Stimulated activated CD8-positive, alpha-beta memory T cell treated with anti-CD3 and anti-CD28 coated beads, Interleukin-15, amount 100 ng/mL, for 1 hour (primary cell): ENCODE measurements at regions not wholly inside any gene's neighbourhood (a gene's known extent, or its start where the extent isn't known, plus 50 kb on each side); places are given as distances from the start of the nearest gene placed in this dataset.
"Not testable (repeated sequence)": the region's sequence is repeated elsewhere in the genome, so short reads cannot be mapped to it uniquely, and the experiment has no call there.

Experiments used
- DNase-seq: peaks from one replicate; pipeline ENCODE4 v3.0.0-alpha.2; 2020; ENCODE audit warnings: low read depth

GRCh38 chr4:111404673-111405072 lies 740.6 kb upstream of the FAM241A start:
- no peak for DNase-seq

DNA sequence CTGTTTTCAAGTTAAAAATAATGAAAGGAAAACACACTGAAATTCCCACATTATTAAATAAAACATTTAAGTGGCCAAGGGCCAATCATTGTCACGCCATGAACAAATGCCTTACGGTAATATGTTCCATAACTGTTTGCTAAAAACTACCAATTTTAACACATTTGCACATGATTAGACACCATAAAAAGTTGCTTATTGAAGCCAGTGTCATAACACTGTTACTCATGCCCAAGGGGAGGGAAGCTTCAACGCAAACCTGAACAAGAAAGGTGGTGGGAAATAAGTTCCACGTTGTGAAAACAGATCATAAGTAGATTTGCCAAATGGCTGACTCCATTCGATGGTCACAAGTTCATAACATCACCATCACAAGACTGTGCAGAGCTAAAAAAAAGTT lies 739.3 kb upstream of the FAM241A start:
- DNase-seq: no peak

DNA sequence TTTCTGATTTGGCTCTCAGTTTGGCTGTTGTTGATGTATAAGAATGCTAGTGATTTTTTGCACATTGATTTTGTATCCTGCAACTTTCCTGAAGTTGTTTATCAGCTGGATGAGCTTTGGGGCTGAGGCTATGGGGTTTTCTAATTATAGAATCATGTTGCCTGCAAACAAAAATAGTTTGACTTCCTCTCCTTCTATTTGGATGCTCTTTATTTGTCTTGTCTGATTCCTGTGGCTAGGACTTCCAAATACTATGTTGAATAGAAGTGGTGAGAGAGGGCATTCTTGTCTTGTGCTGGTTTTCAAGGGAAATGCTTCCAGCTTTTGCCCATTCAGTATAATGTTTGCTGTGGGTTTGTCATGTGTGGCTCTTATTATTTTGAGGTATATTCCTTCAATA lies 734.7 kb upstream of the FAM241A start:
- DNase-seq: no peak

DNA sequence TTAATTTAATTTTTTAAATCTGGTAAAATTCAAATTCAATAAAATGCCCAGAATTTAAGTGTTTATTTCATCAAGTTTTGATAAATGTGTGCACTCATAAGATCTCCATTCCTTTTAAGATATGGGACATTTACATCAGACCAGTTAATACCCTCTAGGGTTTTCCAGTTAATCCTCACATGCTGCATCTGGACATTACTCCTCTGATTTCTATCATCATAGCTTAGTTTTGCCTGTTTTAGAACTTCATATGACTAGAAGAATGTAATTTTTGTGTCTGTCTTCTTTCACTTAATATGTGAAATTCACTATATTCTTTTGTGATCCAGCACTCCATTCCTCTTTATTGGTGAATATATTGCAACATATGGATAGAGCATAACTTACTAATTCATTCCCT lies 727.7 kb upstream of the FAM241A start:
- no peak for DNase-seq

DNA sequence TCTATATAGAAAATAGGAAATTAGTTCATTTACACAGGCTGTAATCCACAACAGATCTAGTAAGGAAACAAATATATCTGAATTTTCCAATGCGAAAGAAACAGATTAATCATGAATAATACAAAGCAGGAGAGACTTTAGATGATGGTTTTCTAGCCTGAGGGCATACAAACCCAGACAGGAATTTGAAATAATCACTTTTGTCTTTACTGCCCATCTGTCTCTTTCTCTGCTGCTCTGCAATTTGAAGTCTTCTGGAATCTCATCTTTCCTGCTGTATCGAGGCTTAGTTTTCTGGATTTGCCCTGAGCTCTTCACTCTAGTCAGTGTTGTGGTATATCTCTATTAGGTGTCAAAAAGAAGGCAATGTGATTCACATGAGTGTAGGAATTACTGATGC lies 711.8 kb upstream of the FAM241A start:
- no peak for DNase-seq

- DNase-seq: no peak
These were observed 710.7 kb upstream of the FAM241A start for GRCh38 chr4:111434586-111434985.

DNA sequence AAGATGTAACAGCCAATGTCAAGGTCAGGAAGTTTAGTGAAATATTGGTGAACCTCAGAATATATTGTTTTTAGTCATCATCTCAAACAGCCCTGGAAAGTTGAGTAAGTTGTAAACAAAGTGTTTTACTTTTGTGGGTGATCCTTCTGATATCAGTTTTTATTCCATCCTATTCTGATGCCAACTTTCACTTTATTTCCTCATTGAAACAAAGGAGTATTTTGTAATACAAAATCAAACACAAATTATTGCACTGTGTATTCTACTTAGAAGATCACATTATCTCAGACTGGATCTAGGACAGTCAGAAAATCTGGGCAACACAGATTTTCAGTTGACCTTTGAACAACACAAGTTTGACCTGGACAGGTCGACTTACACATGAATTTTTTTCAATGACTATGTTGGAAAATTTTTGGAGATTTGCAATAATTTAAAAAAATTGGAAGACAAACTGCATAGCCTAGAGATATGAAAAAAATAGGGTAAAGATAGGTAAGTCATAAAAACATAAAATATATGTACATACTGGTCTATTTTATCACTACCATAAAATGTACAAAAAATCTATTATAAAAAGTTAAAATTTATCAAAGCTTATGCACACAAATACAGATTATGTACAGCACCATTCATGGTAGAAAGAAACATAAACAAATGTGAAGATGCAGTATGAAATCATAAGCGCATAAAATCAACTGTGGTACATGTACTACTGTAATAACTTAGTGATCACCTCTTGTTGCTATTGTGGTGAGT lies 709.1 kb upstream of the FAM241A start:
- no peak for DNase-seq

- DNase-seq: no peak
These were observed 703.6 kb upstream of the FAM241A start for GRCh38 chr4:111441687-111442086.

DNA sequence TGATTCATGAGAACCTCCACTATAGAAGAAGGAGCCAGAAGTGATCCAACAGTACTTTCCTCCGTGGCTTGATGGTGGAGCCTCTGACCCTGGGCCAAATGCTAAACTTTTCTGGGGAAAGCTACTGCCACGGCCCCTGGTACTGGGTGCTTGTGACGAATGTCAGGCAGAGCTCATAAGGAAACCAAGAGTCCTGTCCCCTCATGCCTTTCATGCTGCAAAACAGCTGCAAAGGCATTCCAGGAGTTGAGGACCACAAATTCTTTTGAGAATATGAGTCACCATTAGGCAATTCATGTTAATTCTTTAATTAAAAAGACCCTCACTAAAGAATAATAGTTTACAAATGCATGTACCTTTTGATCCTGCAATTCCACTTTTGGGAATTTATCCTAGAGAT lies 700.4 kb upstream of the FAM241A start:
- not testable (repeated sequence) for DNase-seq

GRCh38 chr4:111449657-111450056 lies 695.6 kb upstream of the FAM241A start:
- DNase-seq: no peak

DNA sequence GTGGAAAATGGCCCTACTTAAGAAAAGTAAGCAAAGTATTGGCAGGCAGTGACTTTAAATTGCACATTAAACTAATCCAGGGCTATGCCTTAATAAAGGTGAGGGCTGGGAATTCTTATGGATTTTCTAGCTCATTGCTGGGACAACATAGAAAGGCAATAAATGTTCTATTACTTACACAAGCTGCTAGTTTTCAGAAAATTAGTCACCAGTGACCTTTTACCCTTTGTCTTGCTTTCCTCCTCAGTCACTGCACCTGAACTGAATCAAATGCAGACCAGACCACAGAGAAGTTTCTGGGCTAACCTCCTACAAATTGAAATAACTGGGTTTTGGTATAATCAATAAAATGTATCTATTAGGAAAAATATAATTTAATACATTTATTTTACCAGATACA lies 694.4 kb upstream of the FAM241A start:
- no peak for DNase-seq

DNA sequence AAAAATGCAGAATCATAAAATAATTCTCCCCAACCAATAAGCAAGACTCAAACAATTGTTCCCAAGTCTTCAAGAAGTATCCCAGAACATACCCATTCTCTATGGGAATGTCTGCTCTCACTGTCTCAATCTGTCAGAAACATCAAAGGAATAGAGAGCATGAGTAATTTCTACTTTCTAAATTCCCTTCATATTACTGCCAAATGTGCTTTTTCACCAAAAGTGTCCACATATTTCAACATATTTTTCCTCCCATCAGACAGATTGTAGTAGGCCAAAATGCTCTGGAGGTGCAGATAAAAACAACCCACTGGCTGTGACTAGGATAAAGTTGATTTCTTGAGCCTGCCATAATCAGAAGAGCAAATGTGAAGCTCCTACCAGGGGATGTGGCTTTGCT lies 692.0 kb upstream of the FAM241A start:
- no peak for DNase-seq

DNA sequence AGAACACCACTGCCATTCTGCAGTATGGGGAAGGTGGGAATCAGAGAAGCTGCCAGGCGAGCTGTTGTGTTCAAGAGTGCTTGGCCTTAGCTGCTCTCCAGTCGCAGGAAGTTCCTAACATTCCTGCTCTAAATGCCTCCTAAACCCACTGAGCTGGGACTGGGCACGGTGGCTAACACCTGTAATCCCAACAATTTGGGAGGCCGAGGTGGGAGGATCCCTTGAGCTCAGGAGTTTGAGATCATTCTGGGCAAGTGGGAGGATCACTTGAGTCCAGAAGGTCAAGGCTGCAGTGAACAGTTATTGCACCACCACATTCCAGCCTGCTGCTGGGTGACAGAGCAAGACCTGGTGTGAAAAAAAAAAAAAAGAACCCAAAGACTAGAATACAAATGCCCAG lies 690.3 kb upstream of the FAM241A start:
- DNase-seq: no peak

- DNase-seq: no peak
These were observed 680.8 kb upstream of the FAM241A start for GRCh38 chr4:111464251-111465045.

GRCh38 chr4:111466811-111467604 lies 678.2 kb upstream of the FAM241A start:
- DNase-seq: no peak

GRCh38 chr4:111475001-111475400 lies 670.3 kb upstream of the FAM241A start:
- DNase-seq: no peak

GRCh38 chr4:111475666-111476065 lies 669.6 kb upstream of the FAM241A start:
- no peak for DNase-seq

DNA sequence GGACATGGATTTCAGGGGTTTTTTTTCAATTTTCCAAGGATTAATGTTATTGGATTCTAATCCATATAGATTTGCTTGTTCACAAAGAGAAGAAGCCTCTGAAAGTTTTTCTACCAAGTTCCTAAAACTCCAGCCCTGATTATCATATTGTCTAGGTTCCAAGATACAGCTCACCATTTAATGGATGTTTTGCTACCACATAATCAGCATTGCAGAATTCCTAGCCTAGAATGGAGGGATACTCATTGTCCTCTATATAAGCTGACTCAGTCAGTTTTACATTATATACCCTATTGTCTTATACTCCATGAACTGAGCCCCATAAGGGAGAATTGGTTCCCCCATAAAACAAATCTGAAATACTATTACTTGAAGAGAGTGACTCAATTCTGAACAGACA lies 664.7 kb upstream of the FAM241A start:
- DNase-seq: no peak

DNA sequence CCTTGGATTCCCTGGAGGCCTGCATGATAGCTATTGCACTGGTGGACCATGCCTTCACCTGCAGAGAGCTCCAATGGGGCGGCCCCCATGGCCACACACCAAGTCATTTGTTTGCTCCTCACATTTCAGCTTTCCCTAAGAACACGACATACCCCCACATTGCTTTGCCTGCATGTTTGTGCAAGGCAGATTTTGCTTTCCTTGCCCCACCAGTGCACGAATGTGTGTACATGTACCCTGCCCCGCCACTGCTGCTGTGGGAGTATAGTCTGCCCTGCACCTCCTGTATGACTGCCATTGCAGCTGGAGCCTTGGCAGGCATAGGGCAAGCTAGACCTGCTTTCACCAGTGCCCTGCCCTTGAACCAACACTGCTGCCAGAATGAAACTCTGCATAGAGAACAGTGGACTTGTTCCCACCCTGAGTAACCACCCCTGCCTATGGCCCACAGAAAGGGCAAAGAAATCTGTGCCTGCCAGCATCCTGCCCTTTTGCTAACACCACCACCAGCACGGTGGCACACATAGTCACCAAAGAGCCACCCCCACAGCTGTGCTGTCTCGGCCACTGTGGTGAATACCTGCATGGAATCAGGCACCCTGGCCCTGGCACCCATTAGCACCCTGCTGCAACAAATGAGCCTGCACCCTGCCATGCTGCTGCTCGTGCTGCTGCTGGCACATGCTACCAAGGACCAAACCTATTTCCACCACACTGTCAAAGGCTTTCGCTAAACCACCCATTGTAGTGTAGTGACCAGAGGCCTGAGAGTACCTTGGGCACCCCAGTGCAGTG lies 661.7 kb upstream of the FAM241A start:
- no peak for DNase-seq

- no peak for DNase-seq
These were observed 652.8 kb upstream of the FAM241A start for GRCh38 chr4:111492496-111492895.

DNA sequence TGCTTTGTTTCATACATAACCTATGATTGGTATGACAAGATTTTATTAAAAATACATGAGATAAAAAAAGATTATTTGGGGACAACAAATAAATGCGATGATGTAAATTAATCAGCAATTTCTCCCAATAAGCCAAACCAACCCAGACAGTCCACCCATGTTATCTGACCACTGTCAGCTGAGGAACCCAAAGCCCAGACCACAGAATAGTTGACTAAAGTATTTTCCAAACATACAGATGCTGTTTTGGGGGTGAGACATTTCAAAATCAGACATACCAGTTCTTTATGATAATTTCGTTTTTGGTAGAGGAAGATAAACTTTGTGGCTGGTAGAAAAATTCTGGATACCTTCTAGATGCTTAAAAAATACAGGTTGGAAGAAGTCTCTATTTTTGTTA lies 650.8 kb upstream of the FAM241A start:
- DNase-seq: no peak

GRCh38 chr4:111494971-111495370 lies 650.3 kb upstream of the FAM241A start:
- no peak for DNase-seq
